BJ (cell line): ENCODE measurements at regions not wholly inside any gene's neighbourhood (a gene's known extent, or its start where the extent isn't known, plus 50 kb on each side); places are given as distances from the start of the nearest gene placed in this dataset.
"Not testable (repeated sequence)": the region's sequence is repeated elsewhere in the genome, so short reads cannot be mapped to it uniquely, and the experiment has no call there.

Experiments
- CTCF ChIA-PET: fragments of 350-600 bp; formaldehyde crosslinking; extraction: SDS; loops from one replicate; lab custom pipeline; 2021; ENCODE audit warnings: antibody characterized with exemption, inconsistent platforms; lab: Yijun Ruan, JAX
- POLR2A ChIA-PET: fragments of 300-600 bp; sonication (Branson Sonifier 250); formaldehyde crosslinking; extraction: SDS; loops from one replicate; lab custom pipeline; 2021; ENCODE audit warnings: antibody characterized with exemption; lab: Charles Lee
- DNase-seq: peaks from one replicate; pipeline ENCODE4 v3.0.0-alpha.2; 2011; ENCODE audit warnings: low read depth
- H3K27me3 ChIP-seq: 2 replicates; pipeline ENCODE4 v1.6.0; 2011; ENCODE audit warnings: low read length; ENCODE audit not compliant: control insufficient read depth, insufficient read depth
- H3K36me3 ChIP-seq: 2 replicates; pipeline ENCODE4 v1.5.1; 2011; ENCODE audit warnings: low read length; ENCODE audit not compliant: control insufficient read depth, insufficient read depth
- H3K4me3 ChIP-seq: 2 replicates; pipeline ENCODE4 v1.5.1; 2011; ENCODE audit warnings: low read depth, mild to moderate bottlenecking, control low read depth, low read length
- TF ChIP-seq, protein P1 (sequence below): IDR thresholded peaks from 2 replicates; pipeline ENCODE4 v1.5.1; 2011; ENCODE audit warnings: low read depth, mild to moderate bottlenecking, control low read depth, inconsistent platforms, low read length, moderate library complexity; ENCODE audit not compliant: insufficient read depth

DNA sequence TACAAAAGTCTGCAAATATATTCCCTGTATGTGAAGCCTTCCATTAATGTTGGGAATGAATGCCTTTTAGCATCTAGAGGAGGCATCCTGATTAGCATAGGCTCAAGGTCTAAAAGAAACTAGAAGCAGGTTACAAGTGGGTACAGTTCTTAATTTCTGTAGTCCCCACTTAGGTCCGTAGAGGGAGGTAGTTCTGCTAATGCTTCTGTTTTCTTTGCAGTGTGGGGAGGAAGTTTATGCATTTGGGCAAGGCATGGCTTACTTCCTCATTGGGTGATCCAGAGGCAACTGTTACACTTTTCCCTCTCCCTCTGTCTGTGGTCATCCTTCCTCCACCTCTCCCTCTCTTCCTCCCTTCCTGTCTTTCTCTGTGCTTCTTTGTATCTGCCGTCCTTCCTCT, 108.4 kb upstream of the ZKSCAN2 start:
- DNase-seq: no peak
- TF ChIP-seq, protein P1, sequence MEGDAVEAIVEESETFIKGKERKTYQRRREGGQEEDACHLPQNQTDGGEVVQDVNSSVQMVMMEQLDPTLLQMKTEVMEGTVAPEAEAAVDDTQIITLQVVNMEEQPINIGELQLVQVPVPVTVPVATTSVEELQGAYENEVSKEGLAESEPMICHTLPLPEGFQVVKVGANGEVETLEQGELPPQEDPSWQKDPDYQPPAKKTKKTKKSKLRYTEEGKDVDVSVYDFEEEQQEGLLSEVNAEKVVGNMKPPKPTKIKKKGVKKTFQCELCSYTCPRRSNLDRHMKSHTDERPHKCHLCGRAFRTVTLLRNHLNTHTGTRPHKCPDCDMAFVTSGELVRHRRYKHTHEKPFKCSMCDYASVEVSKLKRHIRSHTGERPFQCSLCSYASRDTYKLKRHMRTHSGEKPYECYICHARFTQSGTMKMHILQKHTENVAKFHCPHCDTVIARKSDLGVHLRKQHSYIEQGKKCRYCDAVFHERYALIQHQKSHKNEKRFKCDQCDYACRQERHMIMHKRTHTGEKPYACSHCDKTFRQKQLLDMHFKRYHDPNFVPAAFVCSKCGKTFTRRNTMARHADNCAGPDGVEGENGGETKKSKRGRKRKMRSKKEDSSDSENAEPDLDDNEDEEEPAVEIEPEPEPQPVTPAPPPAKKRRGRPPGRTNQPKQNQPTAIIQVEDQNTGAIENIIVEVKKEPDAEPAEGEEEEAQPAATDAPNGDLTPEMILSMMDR: no peak
- H3K27me3 ChIP-seq: no peaks in the 10 kb centered on the region
- ChIA-PET CTCF (interaction anchor here (0.6 kb wide), 1 partner anchor 53 kb away, joined by 3 read pairs; no protein-coding TSS in a partner anchor), POLR2A (no interaction called here)
- H3K4me3 ChIP-seq: no peak overlapping the region
- no peaks in the 10 kb centered on the region for H3K36me3 ChIP-seq

GRCh38 chr16:25359516-25359915, 101.9 kb upstream of the ZKSCAN2 start:
- H3K27me3 ChIP-seq, POLR2A ChIA-PET, CTCF ChIA-PET, H3K36me3 ChIP-seq, H3K4me3 ChIP-seq, DNase-seq: not testable (repeated sequence)

GRCh38 chr16:25344006-25344405, 86.4 kb upstream of the ZKSCAN2 start:
- Histone ChIP-seq H3K36me3 (no peaks in the 10 kb centered on the region), H3K27me3 (no peaks in the 10 kb centered on the region), H3K4me3 (no peak overlapping the region)
- TF ChIP-seq, protein P1: no peak
- no peak for DNase-seq
- POLR2A ChIA-PET: no interaction called here
- CTCF ChIA-PET: no interaction called here

- CTCF ChIA-PET: no interaction called here
- TF ChIP-seq, protein P1: no peak
Observed at GRCh38 chr16:25340973-25341372, 83.3 kb upstream of the ZKSCAN2 start.

GRCh38 chr16:25317732-25318316, 60.2 kb upstream of the ZKSCAN2 start:
- no peaks in the 10 kb centered on the region for H3K27me3 ChIP-seq
- POLR2A ChIA-PET: no interaction called here
- no peaks in the 10 kb centered on the region for H3K36me3 ChIP-seq
- no peak overlapping the region for H3K4me3 ChIP-seq
- TF ChIP-seq, protein P1: no peak
- CTCF ChIA-PET: no interaction called here
- no peak for DNase-seq

More at GRCh38 chr16:25340973-25341372, 83.3 kb upstream of the ZKSCAN2 start:
- Histone ChIP-seq H3K36me3 (no peaks in the 10 kb centered on the region), H3K4me3 (no peak overlapping the region), H3K27me3 (no peaks in the 10 kb centered on the region)
- no peak for DNase-seq
- POLR2A ChIA-PET: no interaction called here

- TF ChIP-seq, protein P1: no peak
- POLR2A ChIA-PET: no interaction called here
Observed at GRCh38 chr16:25311950-25312349, 54.3 kb upstream of the ZKSCAN2 start.

More at GRCh38 chr16:25311950-25312349, 54.3 kb upstream of the ZKSCAN2 start:
- no peak for DNase-seq
- Histone ChIP-seq H3K36me3 (no peaks in the 10 kb centered on the region), H3K27me3 (no peaks in the 10 kb centered on the region), H3K4me3 (no peak overlapping the region)
- CTCF ChIA-PET: no interaction called here
